Prostate gland (tissue), 2 donors: ENCODE measurements at regions not wholly inside any gene's neighbourhood (a gene's known extent, or its start where the extent isn't known, plus 50 kb on each side); places are given as distances from the start of the nearest gene placed in this dataset.

ENCODE experiments used
- DNase-seq: peaks from one replicate; pipeline ENCODE4 v3.0.0-alpha.2; 2019; ENCODE audit warnings: low spot score
- H3K27ac ChIP-seq, 2 donors: fragments of 200-600 bp; sonication (generic); 2 replicates each; pipeline ENCODE4 v1.5.1; 2017 to 2019
- H3K27me3 ChIP-seq: fragments of 200-600 bp; sonication (generic); replicated peaks from 2 replicates; pipeline ENCODE4 v1.5.1; 2019; ENCODE audit not compliant: insufficient read depth
- H3K36me3 ChIP-seq, 2 donors: fragments of 200-600 bp; sonication (generic); 1 replicate in 1 of 2; 2 replicates in 1 of 2; pipeline versions ENCODE4 v1.5.1 to v1.8.1; 2017 to 2019
- H3K4me1 ChIP-seq: fragments of 200-600 bp; sonication (generic); replicated peaks from 2 replicates; pipeline ENCODE4 v1.5.1; 2019
- H3K4me3 ChIP-seq, 2 donors: fragments of 200-600 bp; sonication (generic); 2 replicates each; pipeline ENCODE4 v1.5.1; 2017 to 2019
- H3K9me3 ChIP-seq: fragments of 200-600 bp; sonication (generic); 2 replicates; pipeline ENCODE4 v1.5.1; 2017
- POLR2A ChIP-seq: fragments of 450-650 bp; IDR thresholded peaks from one replicate; pipeline ENCODE4 v1.6.1; 2016; ENCODE audit warnings: antibody characterized with exemption, mild to moderate bottlenecking
- POLR2AphosphoS5 ChIP-seq: sonication (generic); formaldehyde crosslinking; IDR thresholded peaks from one replicate; pipeline ENCODE4 v1.6.1; 2017; ENCODE audit warnings: antibody characterized with exemption
- WGBS: methylation state at CpG from one replicate; pipeline ENCODE4 v1.1.5; 2018; 5-methylcytosine and 5-hydroxymethylcytosine counted together
- intact Hi-C: fragments of 100-400 bp; cut with DNase I; formaldehyde crosslinking; loops from one replicate; pipeline ENCODE4 v1.14.2; 2022
- TF ChIP-seq, protein P1 (sequence below), 4 experiments: fragments of 200-600 bp in 2 of 4; fragments of 450-650 bp in 2 of 4; sonication (generic) in 2 of 4; IDR thresholded peaks; 1 replicate in 3 of 4; 2 replicates in 1 of 4; pipeline ENCODE4 v1.5.1; 2016 to 2019; ENCODE audit warnings: antibody characterized with exemption in 4 of 4, mild to moderate bottlenecking in 2 of 4, moderate library complexity in 2 of 4

- no peaks in the 10 kb centered on the region for H3K9me3 ChIP-seq
- no peak overlapping the region for H3K27ac ChIP-seq
- intact Hi-C loops: no loop called here
- WGBS: 90% methylated on average over 27 of the region's 28 CpGs
- no peak for DNase-seq
- H3K4me1 ChIP-seq: no peaks in the 10 kb centered on the region
- H3K27me3 ChIP-seq: no peaks in the 10 kb centered on the region
- H3K36me3 ChIP-seq: no peaks in the 10 kb centered on the region
- TF ChIP-seq POLR2AphosphoS5 (no peak), POLR2A (no peak)
- TF ChIP-seq, protein P1, sequence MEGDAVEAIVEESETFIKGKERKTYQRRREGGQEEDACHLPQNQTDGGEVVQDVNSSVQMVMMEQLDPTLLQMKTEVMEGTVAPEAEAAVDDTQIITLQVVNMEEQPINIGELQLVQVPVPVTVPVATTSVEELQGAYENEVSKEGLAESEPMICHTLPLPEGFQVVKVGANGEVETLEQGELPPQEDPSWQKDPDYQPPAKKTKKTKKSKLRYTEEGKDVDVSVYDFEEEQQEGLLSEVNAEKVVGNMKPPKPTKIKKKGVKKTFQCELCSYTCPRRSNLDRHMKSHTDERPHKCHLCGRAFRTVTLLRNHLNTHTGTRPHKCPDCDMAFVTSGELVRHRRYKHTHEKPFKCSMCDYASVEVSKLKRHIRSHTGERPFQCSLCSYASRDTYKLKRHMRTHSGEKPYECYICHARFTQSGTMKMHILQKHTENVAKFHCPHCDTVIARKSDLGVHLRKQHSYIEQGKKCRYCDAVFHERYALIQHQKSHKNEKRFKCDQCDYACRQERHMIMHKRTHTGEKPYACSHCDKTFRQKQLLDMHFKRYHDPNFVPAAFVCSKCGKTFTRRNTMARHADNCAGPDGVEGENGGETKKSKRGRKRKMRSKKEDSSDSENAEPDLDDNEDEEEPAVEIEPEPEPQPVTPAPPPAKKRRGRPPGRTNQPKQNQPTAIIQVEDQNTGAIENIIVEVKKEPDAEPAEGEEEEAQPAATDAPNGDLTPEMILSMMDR (IDR thresholded peaks at IDR 0.05): no peak
- no peak overlapping the region for H3K4me3 ChIP-seq
These were observed 433.7 kb upstream of the TPK1 start for GRCh38 chr7:145269418-145270161.

GRCh38 chr7:145265180-145265579, 429.3 kb upstream of the TPK1 start:
- no peak for DNase-seq
- intact Hi-C loops: no loop called here
- Histone ChIP-seq H3K9me3 (no peaks in the 10 kb centered on the region), H3K27ac (no peak overlapping the region), H3K4me3 (no peak overlapping the region), H3K27me3 (no peaks in the 10 kb centered on the region), H3K36me3 (no peaks in the 10 kb centered on the region), H3K4me1 (no peaks in the 10 kb centered on the region)
- 73% methylated on average over 4 of the region's 4 CpGs for WGBS
- TF ChIP-seq POLR2AphosphoS5 (no peak), POLR2A (no peak)
- TF ChIP-seq, protein P1 (IDR thresholded peaks at IDR 0.05): no peak

GRCh38 chr7:145263886-145264285, 428.0 kb upstream of the TPK1 start:
- intact Hi-C loops: no loop called here
- no peaks in the 10 kb centered on the region for H3K4me1 ChIP-seq
- no peaks in the 10 kb centered on the region for H3K36me3 ChIP-seq
- no peaks in the 10 kb centered on the region for H3K27me3 ChIP-seq
- H3K27ac ChIP-seq: no peak overlapping the region
- no peaks in the 10 kb centered on the region for H3K9me3 ChIP-seq
- no peak for TF ChIP-seq POLR2A
- TF ChIP-seq POLR2AphosphoS5: no peak
- TF ChIP-seq, protein P1 (IDR thresholded peaks at IDR 0.05): no peak
- H3K4me3 ChIP-seq: no peak overlapping the region
- WGBS: 0% methylated on average over 1 of the region's 1 CpG
- no peak for DNase-seq

GRCh38 chr7:145252031-145252430, 416.2 kb upstream of the TPK1 start:
- no peaks in the 10 kb centered on the region for H3K9me3 ChIP-seq
- intact Hi-C loops: no loop called here
- H3K4me3 ChIP-seq: no peak overlapping the region
- no peak overlapping the region for H3K27ac ChIP-seq
- no peaks in the 10 kb centered on the region for H3K36me3 ChIP-seq
- TF ChIP-seq, protein P1 (IDR thresholded peaks at IDR 0.05): no peak
- TF ChIP-seq POLR2A (no peak), POLR2AphosphoS5 (no peak)
- H3K27me3 ChIP-seq: no peaks in the 10 kb centered on the region
- no peaks in the 10 kb centered on the region for H3K4me1 ChIP-seq
- no peak for DNase-seq

- no peaks in the 10 kb centered on the region for H3K4me1 ChIP-seq
- WGBS: 54% methylated on average over 4 of the region's 4 CpGs
- no peak overlapping the region for H3K4me3 ChIP-seq
- no peaks in the 10 kb centered on the region for H3K27me3 ChIP-seq
- no peak for DNase-seq
- no peaks in the 10 kb centered on the region for H3K36me3 ChIP-seq
- no peak overlapping the region for H3K27ac ChIP-seq
- TF ChIP-seq, protein P1 (IDR thresholded peaks at IDR 0.05): no peak
- TF ChIP-seq POLR2AphosphoS5: no peak
- no peak for TF ChIP-seq POLR2A
- H3K9me3 ChIP-seq: no peaks in the 10 kb centered on the region
- intact Hi-C loops: no loop called here
These were observed 388.9 kb upstream of the TPK1 start for GRCh38 chr7:145224775-145225174.
